ENCODE measurements at regions not wholly inside any gene's neighbourhood (a gene's known extent, or its start where the extent isn't known, plus 50 kb on each side); places are given as distances from the start of the nearest gene placed in this dataset.
"Not testable (repeated sequence)": the region's sequence is repeated elsewhere in the genome, so short reads cannot be mapped to it uniquely, and the experiment has no call there.

DNA sequence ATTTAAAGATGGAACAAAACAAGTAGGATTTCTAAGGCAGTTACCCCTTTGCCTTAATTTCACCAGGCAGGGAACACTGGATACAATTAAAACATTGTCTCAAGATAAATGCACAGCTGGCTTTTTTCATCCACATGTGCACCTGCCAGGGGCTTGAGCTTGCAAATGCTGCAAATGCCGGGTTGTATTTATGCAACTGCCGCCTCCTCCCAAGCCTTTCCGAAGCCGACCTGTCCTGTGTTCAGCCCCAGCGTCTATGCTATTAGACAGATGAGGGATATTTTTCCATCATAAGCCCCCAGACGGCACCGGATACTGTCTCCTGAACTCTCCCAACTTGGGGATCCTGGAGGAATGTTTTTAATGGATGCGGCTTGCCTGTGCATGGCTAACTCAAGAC, 251.6 kb downstream of the CRLF2 start:
- TF ChIP-seq, protein P1, sequence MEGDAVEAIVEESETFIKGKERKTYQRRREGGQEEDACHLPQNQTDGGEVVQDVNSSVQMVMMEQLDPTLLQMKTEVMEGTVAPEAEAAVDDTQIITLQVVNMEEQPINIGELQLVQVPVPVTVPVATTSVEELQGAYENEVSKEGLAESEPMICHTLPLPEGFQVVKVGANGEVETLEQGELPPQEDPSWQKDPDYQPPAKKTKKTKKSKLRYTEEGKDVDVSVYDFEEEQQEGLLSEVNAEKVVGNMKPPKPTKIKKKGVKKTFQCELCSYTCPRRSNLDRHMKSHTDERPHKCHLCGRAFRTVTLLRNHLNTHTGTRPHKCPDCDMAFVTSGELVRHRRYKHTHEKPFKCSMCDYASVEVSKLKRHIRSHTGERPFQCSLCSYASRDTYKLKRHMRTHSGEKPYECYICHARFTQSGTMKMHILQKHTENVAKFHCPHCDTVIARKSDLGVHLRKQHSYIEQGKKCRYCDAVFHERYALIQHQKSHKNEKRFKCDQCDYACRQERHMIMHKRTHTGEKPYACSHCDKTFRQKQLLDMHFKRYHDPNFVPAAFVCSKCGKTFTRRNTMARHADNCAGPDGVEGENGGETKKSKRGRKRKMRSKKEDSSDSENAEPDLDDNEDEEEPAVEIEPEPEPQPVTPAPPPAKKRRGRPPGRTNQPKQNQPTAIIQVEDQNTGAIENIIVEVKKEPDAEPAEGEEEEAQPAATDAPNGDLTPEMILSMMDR (conservative IDR thresholded peaks at IDR 0.05; ENCODE audit: low read depth, low read length), result no peak
- no peak for TF ChIP-seq EZH2 (IDR thresholded peaks at IDR 0.05; ENCODE audit: borderline replicate concordance, low read depth, low read length, poor library complexity, severe bottlenecking)
- H3K4me1 ChIP-seq (ENCODE audit: insufficient read depth, low read length, poor library complexity, severe bottlenecking), result no peaks in the 10 kb centered on the region
- no peaks in the 10 kb centered on the region for H3K36me3 ChIP-seq (ENCODE audit: insufficient read depth, low read length, poor library complexity, severe bottlenecking)
- DNase-seq (ENCODE audit: low spot score), result no peak
- H3K27ac ChIP-seq (ENCODE audit: low read depth, low read length, poor library complexity, severe bottlenecking), result no peak overlapping the region
- H3K9me3 ChIP-seq (ENCODE audit: low read depth, low read length, poor library complexity, severe bottlenecking), result peaks cover 11% of the 10 kb centered on the region
- H3K27me3 ChIP-seq (replicated peaks; ENCODE audit: insufficient read depth, low read depth, low read length, poor library complexity), result no peaks in the 10 kb centered on the region
- ChIA-PET POLR2A (ENCODE audit: low non-redundant PET) (no interaction called here), CTCF (no interaction called here)
- intact Hi-C loops (cut with micrococcal nuclease; ENCODE audit: unreplicated experiment), result no loop called here
- H3K4me3 ChIP-seq (ENCODE audit: low read depth, low read length, poor library complexity, severe bottlenecking), result no peak overlapping the region
- no TSS peak for BruUV-seq (replicated peaks)

DNA sequence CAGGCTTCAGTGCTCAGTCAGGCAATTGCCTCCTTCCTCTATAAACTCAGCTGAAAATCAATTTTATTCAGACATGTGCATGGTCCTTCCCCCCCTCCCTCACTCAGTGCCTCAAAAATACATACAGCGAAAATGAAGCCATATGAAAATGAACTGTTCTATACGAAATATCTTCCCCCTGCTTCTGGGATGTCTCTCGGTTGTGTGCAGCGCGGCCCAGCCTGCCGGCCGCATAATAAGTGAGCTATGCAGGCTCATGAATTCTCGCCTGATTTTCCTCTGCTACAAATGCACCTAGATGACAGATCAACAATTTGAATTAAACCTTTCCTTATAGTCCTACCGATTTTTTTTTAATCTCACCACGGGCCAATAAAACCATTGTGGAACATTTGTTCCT, 252.9 kb downstream of the CRLF2 start:
- BruUV-seq (replicated peaks), result no TSS peak
- TF ChIP-seq, protein P1 (conservative IDR thresholded peaks at IDR 0.05; ENCODE audit: low read depth, low read length), result no peak
- TF ChIP-seq EZH2 (IDR thresholded peaks at IDR 0.05; ENCODE audit: borderline replicate concordance, low read depth, low read length, poor library complexity, severe bottlenecking), result no peak
- Histone ChIP-seq H3K9me3 (ENCODE audit: low read depth, low read length, poor library complexity, severe bottlenecking) (peaks cover 11% of the 10 kb centered on the region), H3K27me3 (replicated peaks; ENCODE audit: insufficient read depth, low read depth, low read length, poor library complexity) (no peaks in the 10 kb centered on the region), H3K27ac (ENCODE audit: low read depth, low read length, poor library complexity, severe bottlenecking) (no peak overlapping the region), H3K4me3 (ENCODE audit: low read depth, low read length, poor library complexity, severe bottlenecking) (no peak overlapping the region), H3K36me3 (ENCODE audit: insufficient read depth, low read length, poor library complexity, severe bottlenecking) (no peaks in the 10 kb centered on the region), H3K4me1 (ENCODE audit: insufficient read depth, low read length, poor library complexity, severe bottlenecking) (no peaks in the 10 kb centered on the region)
- no peak for DNase-seq (ENCODE audit: low spot score)
- POLR2A ChIA-PET (ENCODE audit: low non-redundant PET), result no interaction called here
- CTCF ChIA-PET, result no interaction called here
- intact Hi-C loops (cut with micrococcal nuclease; ENCODE audit: unreplicated experiment), result no loop called here

DNA sequence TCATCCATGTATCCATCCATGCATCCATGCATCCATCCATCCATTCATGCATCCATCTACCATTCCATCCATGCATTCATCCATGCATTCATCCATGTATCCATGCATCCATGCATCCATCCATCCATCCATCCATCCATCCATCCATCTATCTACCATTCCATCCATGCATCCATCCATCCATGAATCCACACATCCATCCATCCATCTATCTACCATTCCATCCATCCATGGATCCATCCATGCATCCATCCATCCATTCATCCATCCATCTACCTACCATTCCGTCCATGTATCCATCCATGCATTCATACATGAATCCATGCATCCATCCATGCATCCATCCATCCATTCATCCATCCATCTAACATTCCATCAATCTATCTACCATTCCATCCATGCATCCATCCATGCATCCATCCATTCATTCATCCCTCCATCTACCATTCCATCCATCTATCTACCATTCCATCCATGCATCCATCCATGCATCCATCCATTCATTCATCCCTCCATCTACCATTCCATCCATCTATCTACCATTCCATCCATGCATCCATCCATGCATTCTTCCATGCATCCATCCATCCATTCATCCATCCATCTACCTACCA, 257.2 kb downstream of the CRLF2 start:
- H3K9me3 ChIP-seq (ENCODE audit: low read depth, low read length, poor library complexity, severe bottlenecking); intact Hi-C loops (cut with micrococcal nuclease; ENCODE audit: unreplicated experiment); DNase-seq (ENCODE audit: low spot score); H3K36me3 ChIP-seq (ENCODE audit: insufficient read depth, low read length, poor library complexity, severe bottlenecking); H3K27ac ChIP-seq (ENCODE audit: low read depth, low read length, poor library complexity, severe bottlenecking); BruUV-seq (replicated peaks); CTCF ChIA-PET; H3K4me3 ChIP-seq (ENCODE audit: low read depth, low read length, poor library complexity, severe bottlenecking); POLR2A ChIA-PET (ENCODE audit: low non-redundant PET); H3K4me1 ChIP-seq (ENCODE audit: insufficient read depth, low read length, poor library complexity, severe bottlenecking); H3K27me3 ChIP-seq (replicated peaks; ENCODE audit: insufficient read depth, low read depth, low read length, poor library complexity): not testable (repeated sequence)

DNA sequence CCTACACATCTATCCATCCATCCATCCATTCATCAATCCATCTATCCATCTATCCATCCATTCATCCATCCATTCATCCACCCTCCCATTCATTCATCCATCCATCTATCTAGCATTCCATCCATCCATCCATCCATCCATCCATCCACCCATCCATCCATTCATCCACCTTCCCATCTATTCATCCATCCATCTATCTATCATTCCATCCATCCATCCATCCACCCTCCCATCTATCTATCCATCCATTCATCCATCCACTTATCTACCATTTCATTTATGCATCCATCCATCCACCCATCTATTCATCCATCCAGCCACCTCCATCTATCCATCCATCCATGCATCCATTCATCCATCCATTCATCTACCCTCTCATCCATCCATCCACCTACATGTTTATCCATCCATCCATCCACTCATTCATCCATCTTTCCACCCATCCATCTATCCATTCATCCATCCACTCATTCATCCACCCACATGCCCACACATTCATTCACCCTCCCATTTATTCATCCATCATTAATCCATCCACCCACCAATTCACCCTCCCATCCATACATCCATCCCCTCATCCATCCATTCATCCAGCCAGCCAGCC, 258.5 kb downstream of the CRLF2 start:
- TF ChIP-seq, protein P1 (conservative IDR thresholded peaks at IDR 0.05; ENCODE audit: low read depth, low read length), result no peak
- no peak for TF ChIP-seq EZH2 (IDR thresholded peaks at IDR 0.05; ENCODE audit: borderline replicate concordance, low read depth, low read length, poor library complexity, severe bottlenecking)
- CTCF ChIA-PET, result no interaction called here
- Histone ChIP-seq H3K4me3 (ENCODE audit: low read depth, low read length, poor library complexity, severe bottlenecking) (no peak overlapping the region), H3K27ac (ENCODE audit: low read depth, low read length, poor library complexity, severe bottlenecking) (no peak overlapping the region), H3K27me3 (replicated peaks; ENCODE audit: insufficient read depth, low read depth, low read length, poor library complexity) (no peaks in the 10 kb centered on the region), H3K36me3 (ENCODE audit: insufficient read depth, low read length, poor library complexity, severe bottlenecking) (no peaks in the 10 kb centered on the region), H3K4me1 (ENCODE audit: insufficient read depth, low read length, poor library complexity, severe bottlenecking) (no peaks in the 10 kb centered on the region), H3K9me3 (ENCODE audit: low read depth, low read length, poor library complexity, severe bottlenecking) (no peaks in the 10 kb centered on the region)
- intact Hi-C loops (cut with micrococcal nuclease; ENCODE audit: unreplicated experiment), result no loop called here
- POLR2A ChIA-PET (ENCODE audit: low non-redundant PET), result no interaction called here
- DNase-seq (ENCODE audit: low spot score), result no peak
- BruUV-seq (replicated peaks), result no TSS peak

Data from A673 (cell line).